NCI-H226 (cell line): ENCODE measurements at regions not wholly inside any gene's neighbourhood (a gene's known extent, or its start where the extent isn't known, plus 50 kb on each side); places are given as distances from the start of the nearest gene placed in this dataset.

Experiments used
- DNase-seq: peaks from one replicate; pipeline ENCODE4 v3.0.0-alpha.2; 2015

DNA sequence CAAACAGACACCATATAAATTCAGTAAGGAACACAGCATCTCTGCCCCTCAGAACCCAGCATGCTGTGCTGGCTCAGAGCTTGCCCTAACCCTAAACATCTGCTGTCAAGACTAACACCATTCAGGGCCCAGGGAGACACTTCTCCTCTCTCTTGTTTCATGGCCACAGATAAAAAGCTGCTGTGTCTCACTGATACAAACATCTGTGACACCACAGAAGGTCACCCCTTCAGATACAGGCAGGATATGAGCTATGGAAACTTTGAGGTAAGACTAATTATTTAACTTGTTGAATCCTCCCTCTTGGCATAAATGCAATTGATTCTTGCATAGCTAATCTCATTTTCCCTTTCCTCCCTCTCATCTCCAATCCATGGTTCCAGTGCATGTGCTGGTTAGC is 61.6 kb upstream of the GPR12 start:
- DNase-seq: no peak

DNA sequence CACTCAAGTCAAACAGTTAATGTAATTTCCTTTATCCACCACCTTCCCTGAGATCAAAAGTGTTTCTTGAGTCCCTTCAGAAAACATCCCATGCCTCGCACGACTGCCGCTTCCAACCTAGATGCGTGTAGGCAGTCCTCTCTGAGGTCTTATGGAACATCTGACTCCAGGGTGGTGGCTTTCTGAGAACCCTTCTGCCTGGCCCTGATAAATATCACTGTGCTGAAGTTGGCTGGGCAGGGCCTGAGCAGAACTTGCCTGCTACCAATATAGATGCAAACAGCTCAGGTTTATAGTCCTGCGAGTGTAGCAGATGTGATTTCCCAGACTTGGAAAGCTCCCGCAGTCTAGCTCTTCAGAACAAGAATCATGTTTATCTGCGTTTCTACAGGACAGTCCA is 61.1 kb upstream of the GPR12 start:
- DNase-seq: no peak

DNA sequence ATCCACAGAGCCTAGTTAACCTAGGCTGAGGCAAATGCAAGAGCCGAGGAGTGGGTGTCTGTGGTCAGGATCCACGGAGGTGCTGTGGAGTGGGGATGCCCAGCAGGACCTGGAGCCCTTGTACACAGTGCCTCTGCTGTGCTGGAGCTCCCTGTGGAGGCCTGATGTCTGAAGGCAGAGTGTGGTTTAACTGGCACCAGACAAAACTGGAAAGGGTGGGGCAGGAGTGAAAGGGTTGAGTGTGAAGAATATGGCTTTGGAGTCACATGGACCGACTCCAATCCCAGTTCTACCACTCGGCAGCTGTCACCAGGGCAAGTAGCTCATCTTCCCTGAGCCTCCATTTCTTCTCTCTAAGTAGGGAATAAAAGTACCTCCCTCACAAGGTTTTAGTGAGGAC is 60.3 kb upstream of the GPR12 start:
- DNase-seq: no peak

GRCh38 chr13:26819046-26819445 is 58.5 kb upstream of the GPR12 start:
- DNase-seq: no peak

GRCh38 chr13:26816881-26817280 is 56.3 kb upstream of the GPR12 start:
- DNase-seq: no peak

DNA sequence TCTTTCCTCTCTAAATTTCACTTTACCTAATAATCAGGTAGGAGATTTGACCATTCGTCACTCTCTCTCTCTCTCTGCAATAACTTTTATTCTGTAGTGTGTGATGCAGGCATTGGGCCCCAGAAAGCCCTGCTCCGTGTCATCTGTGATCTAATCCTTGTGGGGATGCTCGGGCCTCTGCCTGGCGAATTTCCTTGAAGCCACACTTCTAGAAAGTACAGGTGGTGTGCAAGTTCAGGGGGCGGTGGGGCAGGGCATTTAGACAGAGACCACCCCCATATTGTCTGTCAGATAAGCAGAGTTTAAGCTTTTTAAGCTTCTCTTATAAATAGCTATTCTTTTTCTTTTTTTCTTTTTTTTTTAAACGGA is 53.4 kb upstream of the GPR12 start:
- no peak for DNase-seq

GRCh38 chr13:26813321-26813979 is 52.9 kb upstream of the GPR12 start:
- no peak for DNase-seq

- no peak for DNase-seq
Measured at GRCh38 chr13:26811581-26811980, 51.0 kb upstream of the GPR12 start.
